ENCODE measurements at regions not wholly inside any gene's neighbourhood (a gene's known extent, or its start where the extent isn't known, plus 50 kb on each side); places are given as distances from the start of the nearest gene placed in this dataset.

DNA sequence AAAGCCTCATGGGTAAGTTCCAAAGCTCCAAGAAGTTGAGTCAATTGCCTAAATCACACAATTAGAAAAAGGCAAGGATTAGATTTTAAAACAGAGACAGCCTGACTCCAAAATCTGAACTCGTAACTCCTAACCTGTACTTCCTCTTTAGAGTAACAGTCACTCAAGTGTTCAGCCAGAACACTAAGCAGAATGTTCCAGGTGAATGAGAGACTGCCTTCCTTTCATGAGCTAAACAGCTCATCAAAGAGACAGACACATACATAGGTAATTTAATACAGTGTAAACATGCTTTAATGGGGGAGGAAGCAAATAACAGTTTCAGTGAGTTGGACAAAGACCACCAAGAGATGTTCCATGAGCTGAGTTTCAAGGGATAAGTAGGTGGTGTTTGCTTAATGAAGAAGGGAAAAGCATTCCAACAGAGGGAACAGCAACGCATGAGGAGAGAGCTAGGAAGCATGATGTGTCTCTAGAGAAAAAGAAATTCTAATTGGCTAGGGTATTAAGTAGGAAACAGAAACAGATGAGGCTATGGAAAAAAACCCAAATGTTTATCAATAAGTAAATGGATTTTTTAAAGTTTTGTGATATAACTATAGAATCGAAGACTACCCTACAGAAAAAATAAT lies 403.9 kb downstream of the MED13L start:
- intact Hi-C loops (cut with DNase I; ENCODE audit: low total_unique reads), result no loop called here
- DNase-seq, result no peak
- in situ Hi-C loops (cut with MboI; ENCODE audit: low sequenced_read_pairs in 4 of 4), result no loop called here
- H3K9me3 ChIP-seq, result no peaks in the 10 kb centered on the region
- ATAC-seq, result no peak
- H3K27ac ChIP-seq, result no peak overlapping the region
- H3K4me3 ChIP-seq, result no peak overlapping the region
- no peaks in the 10 kb centered on the region for H3K27me3 ChIP-seq
- peaks cover 7 to 24% of the 10 kb centered on the region in 2 donors for H3K4me1 ChIP-seq
- TF ChIP-seq, protein P1, sequence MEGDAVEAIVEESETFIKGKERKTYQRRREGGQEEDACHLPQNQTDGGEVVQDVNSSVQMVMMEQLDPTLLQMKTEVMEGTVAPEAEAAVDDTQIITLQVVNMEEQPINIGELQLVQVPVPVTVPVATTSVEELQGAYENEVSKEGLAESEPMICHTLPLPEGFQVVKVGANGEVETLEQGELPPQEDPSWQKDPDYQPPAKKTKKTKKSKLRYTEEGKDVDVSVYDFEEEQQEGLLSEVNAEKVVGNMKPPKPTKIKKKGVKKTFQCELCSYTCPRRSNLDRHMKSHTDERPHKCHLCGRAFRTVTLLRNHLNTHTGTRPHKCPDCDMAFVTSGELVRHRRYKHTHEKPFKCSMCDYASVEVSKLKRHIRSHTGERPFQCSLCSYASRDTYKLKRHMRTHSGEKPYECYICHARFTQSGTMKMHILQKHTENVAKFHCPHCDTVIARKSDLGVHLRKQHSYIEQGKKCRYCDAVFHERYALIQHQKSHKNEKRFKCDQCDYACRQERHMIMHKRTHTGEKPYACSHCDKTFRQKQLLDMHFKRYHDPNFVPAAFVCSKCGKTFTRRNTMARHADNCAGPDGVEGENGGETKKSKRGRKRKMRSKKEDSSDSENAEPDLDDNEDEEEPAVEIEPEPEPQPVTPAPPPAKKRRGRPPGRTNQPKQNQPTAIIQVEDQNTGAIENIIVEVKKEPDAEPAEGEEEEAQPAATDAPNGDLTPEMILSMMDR (IDR thresholded peaks at IDR 0.05 in 4 of 5, conservative IDR thresholded peaks at IDR 0.05 in 1 of 5), result no peak
- no peak for TF ChIP-seq POLR2A (IDR thresholded peaks at IDR 0.05)
- H3K36me3 ChIP-seq, result no peaks in the 10 kb centered on the region

- no peak overlapping the region for H3K27ac ChIP-seq
- no peak overlapping the region for H3K4me3 ChIP-seq
- in situ Hi-C loops (cut with MboI; ENCODE audit: low sequenced_read_pairs in 4 of 4) (no loop called here), intact Hi-C loops (cut with DNase I; ENCODE audit: low total_unique reads) (no loop called here)
- H3K27me3 ChIP-seq, result no peaks in the 10 kb centered on the region
- no peak for TF ChIP-seq POLR2A (IDR thresholded peaks at IDR 0.05)
- TF ChIP-seq, protein P1 (IDR thresholded peaks at IDR 0.05 in 4 of 5, conservative IDR thresholded peaks at IDR 0.05 in 1 of 5), result no peak
- H3K36me3 ChIP-seq, result no peaks in the 10 kb centered on the region
- no peak for ATAC-seq
- peaks cover 7 to 24% of the 10 kb centered on the region in 2 donors for H3K4me1 ChIP-seq
- H3K9me3 ChIP-seq, result no peaks in the 10 kb centered on the region
- no peak for DNase-seq
Measured at GRCh38 chr12:115872919-115873357, 404.6 kb downstream of the MED13L start.

DNA sequence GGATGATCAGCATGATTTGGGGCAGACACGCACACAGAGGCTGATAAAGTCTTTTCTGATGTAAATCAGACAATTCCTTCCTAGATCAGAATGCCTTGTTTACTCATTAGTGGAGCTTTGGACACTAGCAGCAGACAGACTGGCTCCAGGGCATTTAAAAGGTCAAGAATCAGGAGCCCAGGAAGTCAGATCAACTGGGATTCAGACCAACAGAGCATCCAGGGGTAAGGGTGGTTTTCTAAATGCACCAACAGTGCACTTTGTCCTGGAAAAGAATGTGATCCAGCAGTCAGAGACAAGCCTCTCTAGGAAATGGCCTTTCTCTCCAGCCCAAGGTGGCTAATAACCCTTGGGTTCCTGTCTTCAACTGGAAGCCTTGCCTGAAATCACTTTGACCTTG lies 405.3 kb downstream of the MED13L start:
- intact Hi-C loops (cut with DNase I; ENCODE audit: low total_unique reads) (no loop called here), in situ Hi-C loops (cut with MboI; ENCODE audit: low sequenced_read_pairs in 4 of 4) (no loop called here)
- H3K4me1 ChIP-seq, result peaks cover 7 to 24% of the 10 kb centered on the region in 2 donors
- ATAC-seq (no peak), DNase-seq (no peak)
- H3K27ac ChIP-seq, result no peak overlapping the region
- TF ChIP-seq, protein P1 (IDR thresholded peaks at IDR 0.05 in 4 of 5, conservative IDR thresholded peaks at IDR 0.05 in 1 of 5), result no peak
- TF ChIP-seq POLR2A (IDR thresholded peaks at IDR 0.05), result no peak
- H3K36me3 ChIP-seq, result no peaks in the 10 kb centered on the region
- no peaks in the 10 kb centered on the region for H3K9me3 ChIP-seq
- no peak overlapping the region for H3K4me3 ChIP-seq
- H3K27me3 ChIP-seq, result no peaks in the 10 kb centered on the region

DNA sequence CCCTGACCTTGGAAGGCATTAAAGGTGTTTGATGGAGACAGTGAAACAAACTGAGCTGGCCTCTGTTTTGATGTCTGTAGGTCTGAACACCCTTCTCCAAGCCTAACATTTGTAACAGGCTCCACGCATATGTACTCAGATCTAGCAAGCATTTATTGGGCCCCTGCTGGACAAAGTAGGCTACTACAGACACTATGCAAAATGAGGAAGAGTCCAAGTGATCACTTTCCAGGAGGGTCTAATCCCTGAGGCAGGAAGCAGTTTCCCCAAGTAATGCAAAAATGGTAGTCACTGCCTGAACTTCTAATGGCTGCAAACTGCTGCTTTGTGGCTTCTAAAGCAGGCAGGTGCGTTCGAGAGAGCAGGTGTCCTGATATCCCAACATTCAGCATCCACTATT lies 405.8 kb downstream of the MED13L start:
- H3K36me3 ChIP-seq, result no peaks in the 10 kb centered on the region
- intact Hi-C loops (cut with DNase I; ENCODE audit: low total_unique reads), result no loop called here
- TF ChIP-seq POLR2A (IDR thresholded peaks at IDR 0.05), result no peak
- TF ChIP-seq, protein P1 (IDR thresholded peaks at IDR 0.05 in 4 of 5, conservative IDR thresholded peaks at IDR 0.05 in 1 of 5), result peak; percentile 21 to 49 (median 38)
- peaks cover 7 to 24% of the 10 kb centered on the region in 2 donors for H3K4me1 ChIP-seq
- no peak overlapping the region for H3K4me3 ChIP-seq
- no peaks in the 10 kb centered on the region for H3K27me3 ChIP-seq
- in situ Hi-C loops (cut with MboI; ENCODE audit: low sequenced_read_pairs in 4 of 4), result no loop called here
- no peak for DNase-seq
- no peaks in the 10 kb centered on the region for H3K9me3 ChIP-seq
- ATAC-seq, result peak in 1 of 2 donors; percentile 43
- H3K27ac ChIP-seq, result peak overlapping the region in 2 of 4 donors; percentile 59 to 74

DNA sequence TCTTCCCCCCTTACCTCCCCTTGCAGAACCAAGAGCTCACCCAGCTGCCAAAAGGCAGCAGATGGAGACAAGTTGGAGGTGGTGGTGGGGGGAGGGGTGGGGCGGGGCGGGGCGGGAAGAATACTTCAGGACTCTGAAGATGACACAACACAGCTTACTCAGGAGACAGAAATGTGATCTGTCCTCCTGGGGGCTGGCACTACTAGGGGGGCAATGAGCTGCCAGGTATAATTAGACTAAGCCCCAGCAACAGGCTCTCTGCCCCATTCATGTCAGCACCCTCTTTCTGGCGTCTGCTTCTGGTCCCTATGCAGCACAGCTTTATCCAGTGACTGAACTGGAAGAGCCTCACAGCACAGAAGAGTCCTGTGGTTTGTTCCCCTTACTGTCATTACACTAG lies 407.0 kb downstream of the MED13L start:
- in situ Hi-C loops (cut with MboI; ENCODE audit: low sequenced_read_pairs in 4 of 4), result no loop called here
- Histone ChIP-seq H3K27me3 (no peaks in the 10 kb centered on the region), H3K9me3 (no peaks in the 10 kb centered on the region), H3K4me1 (peaks cover 7 to 24% of the 10 kb centered on the region in 2 donors), H3K36me3 (no peaks in the 10 kb centered on the region), H3K4me3 (no peak overlapping the region), H3K27ac (peak overlapping the region in 3 of 4 donors; percentile 59 to 74 (median 67))
- ATAC-seq, result peak; percentile 42 to 78
- peak in 1 of 2 donors; percentile 82 for DNase-seq
- TF ChIP-seq, protein P1 (IDR thresholded peaks at IDR 0.05 in 4 of 5, conservative IDR thresholded peaks at IDR 0.05 in 1 of 5), result no peak
- no peak for TF ChIP-seq POLR2A (IDR thresholded peaks at IDR 0.05)
- intact Hi-C loops (cut with DNase I; ENCODE audit: low total_unique reads), result no loop called here

Measured in gastrocnemius medialis (tissue), 4 donors.